ENCODE measurements at regions not wholly inside any gene's neighbourhood (a gene's known extent, or its start where the extent isn't known, plus 50 kb on each side); places are given as distances from the start of the nearest gene placed in this dataset.

- in situ Hi-C loops (cut with HindIII; ENCODE audit: low sequenced_read_pairs), result no loop called here
- no peak overlapping the region for H3K4me3 ChIP-seq (ENCODE audit: low read depth, low read length)
- DNase-seq (ENCODE audit: low read depth), result no peak
- TF ChIP-seq, protein P1, sequence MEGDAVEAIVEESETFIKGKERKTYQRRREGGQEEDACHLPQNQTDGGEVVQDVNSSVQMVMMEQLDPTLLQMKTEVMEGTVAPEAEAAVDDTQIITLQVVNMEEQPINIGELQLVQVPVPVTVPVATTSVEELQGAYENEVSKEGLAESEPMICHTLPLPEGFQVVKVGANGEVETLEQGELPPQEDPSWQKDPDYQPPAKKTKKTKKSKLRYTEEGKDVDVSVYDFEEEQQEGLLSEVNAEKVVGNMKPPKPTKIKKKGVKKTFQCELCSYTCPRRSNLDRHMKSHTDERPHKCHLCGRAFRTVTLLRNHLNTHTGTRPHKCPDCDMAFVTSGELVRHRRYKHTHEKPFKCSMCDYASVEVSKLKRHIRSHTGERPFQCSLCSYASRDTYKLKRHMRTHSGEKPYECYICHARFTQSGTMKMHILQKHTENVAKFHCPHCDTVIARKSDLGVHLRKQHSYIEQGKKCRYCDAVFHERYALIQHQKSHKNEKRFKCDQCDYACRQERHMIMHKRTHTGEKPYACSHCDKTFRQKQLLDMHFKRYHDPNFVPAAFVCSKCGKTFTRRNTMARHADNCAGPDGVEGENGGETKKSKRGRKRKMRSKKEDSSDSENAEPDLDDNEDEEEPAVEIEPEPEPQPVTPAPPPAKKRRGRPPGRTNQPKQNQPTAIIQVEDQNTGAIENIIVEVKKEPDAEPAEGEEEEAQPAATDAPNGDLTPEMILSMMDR (IDR thresholded peaks at IDR 0.05; ENCODE audit: low read depth, low read length, missing control alignments), result no peak
These were observed 106.1 kb upstream of the JAG1 start for GRCh38 chr20:10779911-10780310.

DNA sequence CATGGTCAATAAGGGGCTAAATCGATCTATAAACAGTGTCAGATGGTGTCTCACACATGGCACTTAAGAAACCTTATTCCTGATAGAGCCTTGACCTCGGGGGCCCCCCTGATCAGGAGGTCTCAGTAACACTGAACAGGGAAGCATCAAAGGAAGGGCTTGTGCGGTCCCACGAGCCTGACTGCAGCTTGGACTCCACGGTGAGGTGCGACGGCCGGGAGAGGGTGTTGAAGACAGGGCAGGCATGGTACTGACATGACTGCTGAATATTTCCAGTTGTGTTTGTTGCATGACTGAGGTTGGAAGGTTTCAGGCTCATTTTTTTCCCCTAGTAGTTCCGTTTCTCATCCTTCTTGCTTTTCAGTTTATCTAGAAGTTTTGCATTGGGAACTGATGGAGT, 107.1 kb upstream of the JAG1 start:
- no peak overlapping the region for H3K4me3 ChIP-seq (ENCODE audit: low read depth, low read length)
- TF ChIP-seq, protein P1 (IDR thresholded peaks at IDR 0.05; ENCODE audit: low read depth, low read length, missing control alignments), result no peak
- in situ Hi-C loops (cut with HindIII; ENCODE audit: low sequenced_read_pairs), result no loop called here
- DNase-seq (ENCODE audit: low read depth), result no peak

DNA sequence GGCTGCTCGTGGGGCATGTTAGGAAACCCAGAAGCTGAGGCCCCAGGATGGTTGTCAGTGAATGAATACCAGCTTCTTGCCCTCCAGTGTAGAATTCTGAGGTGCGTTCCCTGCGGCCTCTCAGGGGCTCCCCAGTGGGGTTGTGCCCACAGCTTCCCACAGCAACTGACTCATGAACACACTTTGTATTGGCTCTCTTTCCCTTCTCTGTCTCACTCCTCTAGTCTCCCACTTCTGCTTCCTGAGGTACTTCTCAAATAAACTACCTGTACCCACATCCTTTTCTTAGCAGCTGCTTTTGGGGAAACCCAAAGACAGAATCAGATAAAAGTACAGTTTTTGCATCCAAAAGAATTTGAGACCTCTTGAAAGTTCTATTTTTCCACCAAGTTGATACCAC, 107.7 kb upstream of the JAG1 start:
- H3K4me3 ChIP-seq (ENCODE audit: low read depth, low read length), result no peak overlapping the region

GRCh38 chr20:10783707-10784553, 110.1 kb upstream of the JAG1 start:
- in situ Hi-C loops (cut with HindIII; ENCODE audit: low sequenced_read_pairs), result no loop called here
- no peak overlapping the region for H3K4me3 ChIP-seq (ENCODE audit: low read depth, low read length)
- TF ChIP-seq, protein P1 (IDR thresholded peaks at IDR 0.05; ENCODE audit: low read depth, low read length, missing control alignments), result no peak
- DNase-seq (ENCODE audit: low read depth), result no peak

More for the DNA sequence above, 107.7 kb upstream of the JAG1 start:
- in situ Hi-C loops (cut with HindIII; ENCODE audit: low sequenced_read_pairs), result no loop called here
- DNase-seq (ENCODE audit: low read depth), result no peak
- TF ChIP-seq, protein P1 (IDR thresholded peaks at IDR 0.05; ENCODE audit: low read depth, low read length, missing control alignments), result no peak

DNA sequence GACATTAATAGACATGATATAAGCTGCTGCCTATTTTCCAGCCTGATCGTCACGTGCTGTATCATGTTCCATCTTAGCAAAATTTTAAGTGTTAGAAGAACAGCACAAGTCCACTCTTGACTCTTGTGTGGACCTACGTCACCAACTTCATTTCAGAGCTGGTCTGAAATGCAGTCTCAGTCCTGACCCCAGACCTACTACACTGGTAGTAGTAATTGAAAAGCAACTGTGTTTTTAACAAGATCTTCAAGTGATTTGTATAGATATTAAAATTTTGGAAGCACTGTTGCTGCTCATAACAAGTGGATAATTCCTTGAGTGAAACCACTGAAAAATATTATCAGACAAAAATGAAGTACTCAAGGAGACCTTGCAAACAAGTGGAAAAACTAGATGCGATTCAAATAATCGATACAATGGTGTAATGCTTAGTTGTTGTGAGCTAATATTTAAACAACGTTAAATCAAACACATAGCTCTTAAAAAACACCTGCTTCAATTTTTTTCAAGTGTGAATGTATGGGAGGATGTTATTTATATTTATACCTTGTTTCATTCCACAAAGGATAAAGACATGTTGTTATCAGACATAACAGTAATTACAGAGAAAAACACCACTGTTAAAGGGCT, 110.9 kb upstream of the JAG1 start:
- TF ChIP-seq, protein P1 (IDR thresholded peaks at IDR 0.05; ENCODE audit: low read depth, low read length, missing control alignments), result no peak
- in situ Hi-C loops (cut with HindIII; ENCODE audit: low sequenced_read_pairs), result no loop called here
- DNase-seq (ENCODE audit: low read depth), result no peak
- no peak overlapping the region for H3K4me3 ChIP-seq (ENCODE audit: low read depth, low read length)

GRCh38 chr20:10786678-10787077, 112.9 kb upstream of the JAG1 start:
- H3K4me3 ChIP-seq (ENCODE audit: low read depth, low read length), result no peak overlapping the region
- in situ Hi-C loops (cut with HindIII; ENCODE audit: low sequenced_read_pairs), result no loop called here
- TF ChIP-seq, protein P1 (IDR thresholded peaks at IDR 0.05; ENCODE audit: low read depth, low read length, missing control alignments), result no peak
- DNase-seq (ENCODE audit: low read depth), result no peak

All from astrocyte of the cerebellum (primary cell).